WTC11 (cell line): ENCODE measurements at regions not wholly inside any gene's neighbourhood (a gene's known extent, or its start where the extent isn't known, plus 50 kb on each side); places are given as distances from the start of the nearest gene placed in this dataset.

Experiments
- ATAC-seq: fragments of 200-7000 bp; cut with Tn5 transposase; 2 replicates; pipeline ENCODE4 v1.10.0; 2021; ENCODE audit warnings: mild to moderate bottlenecking, moderate library complexity
- CTCF ChIA-PET: fragments of 300-600 bp; sonication (Branson Sonifier 250); formaldehyde crosslinking; loops from one replicate; lab custom pipeline; 2021; ENCODE audit warnings: antibody characterized with exemption; lab: Charles Lee
- POLR2A ChIA-PET: fragments of 350-600 bp; sonication (Branson Sonifier 250); formaldehyde crosslinking; loops from one replicate; lab custom pipeline; 2021; ENCODE audit warnings: antibody characterized with exemption; lab: Charles Lee
- DNase-seq: peaks from one replicate; pipeline ENCODE4 v3.0.0; 2021; ENCODE audit warnings: low spot score
- H3K27ac Mint-ChIP-seq: 2 replicates; pipeline ENCODE4 v1.8.0; 2021; ENCODE audit warnings: mixed read lengths
- H3K27me3 Mint-ChIP-seq: 2 replicates; pipeline ENCODE4 v1.8.0; 2021; ENCODE audit warnings: low read depth, mild to moderate bottlenecking, moderate library complexity, mixed read lengths
- H3K36me3 Mint-ChIP-seq: 2 replicates; pipeline ENCODE4 v1.8.0; 2021; ENCODE audit warnings: mixed read lengths
- H3K4me1 Mint-ChIP-seq: 2 replicates; pipeline ENCODE4 v1.8.0; 2022; ENCODE audit warnings: mixed read lengths
- H3K4me3 Mint-ChIP-seq: 2 replicates; pipeline ENCODE4 v1.8.0; 2021; ENCODE audit warnings: mild to moderate bottlenecking, moderate library complexity, mixed read lengths
- H3K9me3 Mint-ChIP-seq: 2 replicates; pipeline ENCODE4 v1.8.0; 2021; ENCODE audit warnings: mixed read lengths
- CREB1 ChIP-seq: sonication (generic); formaldehyde crosslinking; IDR thresholded peaks from 2 replicates; pipeline ENCODE4 v1.8.0; 2023; ENCODE audit warnings: mild to moderate bottlenecking, missing genetic modification reagents
- GABPB1 ChIP-seq: sonication (generic); formaldehyde crosslinking; IDR thresholded peaks from 2 replicates; pipeline ENCODE4 v1.8.1; 2023; ENCODE audit warnings: mild to moderate bottlenecking, missing genetic modification reagents
- JUN ChIP-seq: sonication (generic); formaldehyde crosslinking; IDR thresholded peaks from 2 replicates; pipeline ENCODE4 v1.8.0; 2023; ENCODE audit warnings: mild to moderate bottlenecking, missing genetic modification reagents
- NR3C1 ChIP-seq: sonication (generic); formaldehyde crosslinking; conservative IDR thresholded peaks from 2 replicates; pipeline ENCODE4 v1.8.1; 2023; ENCODE audit warnings: low read depth, mild to moderate bottlenecking, missing genetic modification reagents
- RELA ChIP-seq: sonication (generic); formaldehyde crosslinking; IDR thresholded peaks from 2 replicates; pipeline ENCODE4 v1.8.1; 2022; ENCODE audit warnings: missing genetic modification reagents, mild to moderate bottlenecking, borderline replicate concordance
- ZNF219 ChIP-seq: sonication (generic); formaldehyde crosslinking; IDR thresholded peaks from 2 replicates; pipeline ENCODE4 v1.8.0; 2023; ENCODE audit warnings: missing genetic modification reagents, mild to moderate bottlenecking, borderline replicate concordance
- ZNF232 ChIP-seq: sonication (generic); formaldehyde crosslinking; IDR thresholded peaks from 2 replicates; pipeline ENCODE4 v1.8.0; 2022; ENCODE audit warnings: mild to moderate bottlenecking, missing genetic modification reagents
- ZNF423 ChIP-seq: fragments of 250-450 bp; sonication (Bioruptor Pico); IDR thresholded peaks from 2 replicates; pipeline ENCODE4 v2.1.2; 2022; ENCODE audit warnings: mild to moderate bottlenecking, moderate library complexity
- TF ChIP-seq, protein P1 (sequence below): sonication (generic); formaldehyde crosslinking; IDR thresholded peaks from 2 replicates; pipeline ENCODE4 v1.8.0; 2022; ENCODE audit warnings: mild to moderate bottlenecking, missing genetic modification reagents
- TF ChIP-seq, protein P2 (sequence below): sonication (generic); formaldehyde crosslinking; IDR thresholded peaks from 2 replicates; pipeline ENCODE4 v1.8.1; 2022; ENCODE audit warnings: low read depth, missing genetic modification reagents, borderline replicate concordance
- TF ChIP-seq, protein P3 (sequence below): sonication (generic); formaldehyde crosslinking; IDR thresholded peaks from 2 replicates; pipeline ENCODE4 v1.8.1; 2022; ENCODE audit warnings: missing genetic modification reagents, borderline replicate concordance
- TF ChIP-seq, protein P4 (sequence below): sonication (generic); formaldehyde crosslinking; conservative IDR thresholded peaks from 2 replicates; pipeline ENCODE4 v1.8.1; 2023; ENCODE audit warnings: mild to moderate bottlenecking, low read depth, missing genetic modification reagents, moderate library complexity
- TF ChIP-seq, protein P5 (sequence below): sonication (generic); formaldehyde crosslinking; IDR thresholded peaks from 2 replicates; pipeline ENCODE4 v1.8.1; 2023; ENCODE audit warnings: mild to moderate bottlenecking, missing genetic modification reagents
- TF ChIP-seq, protein P6 (sequence below): sonication (generic); formaldehyde crosslinking; IDR thresholded peaks from 2 replicates; pipeline ENCODE4 v1.8.1; 2022; ENCODE audit warnings: mild to moderate bottlenecking, missing genetic modification reagents, moderate library complexity, borderline replicate concordance
- TF ChIP-seq, protein P7 (sequence below): sonication (generic); formaldehyde crosslinking; IDR thresholded peaks from 2 replicates; pipeline ENCODE4 v1.8.0; 2023; ENCODE audit warnings: missing genetic modification reagents

DNA sequence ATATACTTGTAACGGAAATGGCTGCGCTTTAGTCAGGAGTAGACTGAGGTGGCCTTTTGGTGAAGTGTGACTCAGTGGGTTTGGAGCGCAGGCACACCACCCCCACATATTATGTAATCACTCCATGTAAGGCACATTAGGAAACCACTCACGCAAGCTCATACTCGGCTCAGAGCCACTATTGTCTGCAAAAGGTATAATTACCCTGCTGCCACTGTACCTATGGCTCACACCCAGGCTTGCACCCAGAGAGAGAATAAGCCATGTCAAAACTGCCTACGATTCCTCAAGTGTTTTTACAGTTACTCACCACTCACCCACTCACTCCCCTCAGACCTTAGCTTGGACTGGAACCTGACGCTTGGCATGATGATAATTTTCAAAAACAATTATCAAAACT, 611.9 kb upstream of the CCDC54 start:
- POLR2A ChIA-PET, result no interaction called here
- H3K27me3 Mint-ChIP-seq, result no peaks in the 10 kb centered on the region; the same call in 1 of the 2 replicates
- H3K36me3 Mint-ChIP-seq, result peaks cover 12% of the 10 kb centered on the region
- no peak for TF ChIP-seq JUN (CRISPR knock-in tag)
- TF ChIP-seq, protein P1, sequence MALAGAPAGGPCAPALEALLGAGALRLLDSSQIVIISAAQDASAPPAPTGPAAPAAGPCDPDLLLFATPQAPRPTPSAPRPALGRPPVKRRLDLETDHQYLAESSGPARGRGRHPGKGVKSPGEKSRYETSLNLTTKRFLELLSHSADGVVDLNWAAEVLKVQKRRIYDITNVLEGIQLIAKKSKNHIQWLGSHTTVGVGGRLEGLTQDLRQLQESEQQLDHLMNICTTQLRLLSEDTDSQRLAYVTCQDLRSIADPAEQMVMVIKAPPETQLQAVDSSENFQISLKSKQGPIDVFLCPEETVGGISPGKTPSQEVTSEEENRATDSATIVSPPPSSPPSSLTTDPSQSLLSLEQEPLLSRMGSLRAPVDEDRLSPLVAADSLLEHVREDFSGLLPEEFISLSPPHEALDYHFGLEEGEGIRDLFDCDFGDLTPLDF (CRISPR knock-in tag), result no peak
- TF ChIP-seq NR3C1 (CRISPR knock-in tag), result no peak
- TF ChIP-seq, protein P2, sequence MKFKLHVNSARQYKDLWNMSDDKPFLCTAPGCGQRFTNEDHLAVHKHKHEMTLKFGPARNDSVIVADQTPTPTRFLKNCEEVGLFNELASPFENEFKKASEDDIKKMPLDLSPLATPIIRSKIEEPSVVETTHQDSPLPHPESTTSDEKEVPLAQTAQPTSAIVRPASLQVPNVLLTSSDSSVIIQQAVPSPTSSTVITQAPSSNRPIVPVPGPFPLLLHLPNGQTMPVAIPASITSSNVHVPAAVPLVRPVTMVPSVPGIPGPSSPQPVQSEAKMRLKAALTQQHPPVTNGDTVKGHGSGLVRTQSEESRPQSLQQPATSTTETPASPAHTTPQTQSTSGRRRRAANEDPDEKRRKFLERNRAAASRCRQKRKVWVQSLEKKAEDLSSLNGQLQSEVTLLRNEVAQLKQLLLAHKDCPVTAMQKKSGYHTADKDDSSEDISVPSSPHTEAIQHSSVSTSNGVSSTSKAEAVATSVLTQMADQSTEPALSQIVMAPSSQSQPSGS, result no peak
- TF ChIP-seq ZNF219 (CRISPR knock-in tag), result no peak
- no peak for TF ChIP-seq RELA (CRISPR knock-in tag)
- no peak for TF ChIP-seq ZNF232 (CRISPR knock-in tag)
- TF ChIP-seq, protein P3, sequence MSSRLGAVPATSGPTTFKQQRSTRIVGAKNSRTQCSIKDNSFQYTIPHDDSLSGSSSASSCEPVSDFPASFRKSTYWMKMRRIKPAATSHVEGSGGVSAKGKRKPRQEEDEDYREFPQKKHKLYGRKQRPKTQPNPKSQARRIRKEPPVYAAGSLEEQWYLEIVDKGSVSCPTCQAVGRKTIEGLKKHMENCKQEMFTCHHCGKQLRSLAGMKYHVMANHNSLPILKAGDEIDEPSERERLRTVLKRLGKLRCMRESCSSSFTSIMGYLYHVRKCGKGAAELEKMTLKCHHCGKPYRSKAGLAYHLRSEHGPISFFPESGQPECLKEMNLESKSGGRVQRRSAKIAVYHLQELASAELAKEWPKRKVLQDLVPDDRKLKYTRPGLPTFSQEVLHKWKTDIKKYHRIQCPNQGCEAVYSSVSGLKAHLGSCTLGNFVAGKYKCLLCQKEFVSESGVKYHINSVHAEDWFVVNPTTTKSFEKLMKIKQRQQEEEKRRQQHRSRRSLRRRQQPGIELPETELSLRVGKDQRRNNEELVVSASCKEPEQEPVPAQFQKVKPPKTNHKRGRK (CRISPR knock-in tag), result no peak
- TF ChIP-seq, protein P4, sequence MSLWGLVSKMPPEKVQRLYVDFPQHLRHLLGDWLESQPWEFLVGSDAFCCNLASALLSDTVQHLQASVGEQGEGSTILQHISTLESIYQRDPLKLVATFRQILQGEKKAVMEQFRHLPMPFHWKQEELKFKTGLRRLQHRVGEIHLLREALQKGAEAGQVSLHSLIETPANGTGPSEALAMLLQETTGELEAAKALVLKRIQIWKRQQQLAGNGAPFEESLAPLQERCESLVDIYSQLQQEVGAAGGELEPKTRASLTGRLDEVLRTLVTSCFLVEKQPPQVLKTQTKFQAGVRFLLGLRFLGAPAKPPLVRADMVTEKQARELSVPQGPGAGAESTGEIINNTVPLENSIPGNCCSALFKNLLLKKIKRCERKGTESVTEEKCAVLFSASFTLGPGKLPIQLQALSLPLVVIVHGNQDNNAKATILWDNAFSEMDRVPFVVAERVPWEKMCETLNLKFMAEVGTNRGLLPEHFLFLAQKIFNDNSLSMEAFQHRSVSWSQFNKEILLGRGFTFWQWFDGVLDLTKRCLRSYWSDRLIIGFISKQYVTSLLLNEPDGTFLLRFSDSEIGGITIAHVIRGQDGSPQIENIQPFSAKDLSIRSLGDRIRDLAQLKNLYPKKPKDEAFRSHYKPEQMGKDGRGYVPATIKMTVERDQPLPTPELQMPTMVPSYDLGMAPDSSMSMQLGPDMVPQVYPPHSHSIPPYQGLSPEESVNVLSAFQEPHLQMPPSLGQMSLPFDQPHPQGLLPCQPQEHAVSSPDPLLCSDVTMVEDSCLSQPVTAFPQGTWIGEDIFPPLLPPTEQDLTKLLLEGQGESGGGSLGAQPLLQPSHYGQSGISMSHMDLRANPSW (CRISPR knock-in tag), result no peak
- no peak for TF ChIP-seq GABPB1 (CRISPR knock-in tag)
- TF ChIP-seq, protein P5, sequence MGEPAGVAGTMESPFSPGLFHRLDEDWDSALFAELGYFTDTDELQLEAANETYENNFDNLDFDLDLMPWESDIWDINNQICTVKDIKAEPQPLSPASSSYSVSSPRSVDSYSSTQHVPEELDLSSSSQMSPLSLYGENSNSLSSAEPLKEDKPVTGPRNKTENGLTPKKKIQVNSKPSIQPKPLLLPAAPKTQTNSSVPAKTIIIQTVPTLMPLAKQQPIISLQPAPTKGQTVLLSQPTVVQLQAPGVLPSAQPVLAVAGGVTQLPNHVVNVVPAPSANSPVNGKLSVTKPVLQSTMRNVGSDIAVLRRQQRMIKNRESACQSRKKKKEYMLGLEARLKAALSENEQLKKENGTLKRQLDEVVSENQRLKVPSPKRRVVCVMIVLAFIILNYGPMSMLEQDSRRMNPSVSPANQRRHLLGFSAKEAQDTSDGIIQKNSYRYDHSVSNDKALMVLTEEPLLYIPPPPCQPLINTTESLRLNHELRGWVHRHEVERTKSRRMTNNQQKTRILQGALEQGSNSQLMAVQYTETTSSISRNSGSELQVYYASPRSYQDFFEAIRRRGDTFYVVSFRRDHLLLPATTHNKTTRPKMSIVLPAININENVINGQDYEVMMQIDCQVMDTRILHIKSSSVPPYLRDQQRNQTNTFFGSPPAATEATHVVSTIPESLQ (CRISPR knock-in tag), result no peak
- no peak for TF ChIP-seq ZNF423 (CRISPR knock-in tag)
- TF ChIP-seq, protein P6, sequence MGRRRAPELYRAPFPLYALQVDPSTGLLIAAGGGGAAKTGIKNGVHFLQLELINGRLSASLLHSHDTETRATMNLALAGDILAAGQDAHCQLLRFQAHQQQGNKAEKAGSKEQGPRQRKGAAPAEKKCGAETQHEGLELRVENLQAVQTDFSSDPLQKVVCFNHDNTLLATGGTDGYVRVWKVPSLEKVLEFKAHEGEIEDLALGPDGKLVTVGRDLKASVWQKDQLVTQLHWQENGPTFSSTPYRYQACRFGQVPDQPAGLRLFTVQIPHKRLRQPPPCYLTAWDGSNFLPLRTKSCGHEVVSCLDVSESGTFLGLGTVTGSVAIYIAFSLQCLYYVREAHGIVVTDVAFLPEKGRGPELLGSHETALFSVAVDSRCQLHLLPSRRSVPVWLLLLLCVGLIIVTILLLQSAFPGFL (CRISPR knock-in tag), result no peak
- TF ChIP-seq CREB1 (CRISPR knock-in tag), result no peak
- TF ChIP-seq, protein P7, sequence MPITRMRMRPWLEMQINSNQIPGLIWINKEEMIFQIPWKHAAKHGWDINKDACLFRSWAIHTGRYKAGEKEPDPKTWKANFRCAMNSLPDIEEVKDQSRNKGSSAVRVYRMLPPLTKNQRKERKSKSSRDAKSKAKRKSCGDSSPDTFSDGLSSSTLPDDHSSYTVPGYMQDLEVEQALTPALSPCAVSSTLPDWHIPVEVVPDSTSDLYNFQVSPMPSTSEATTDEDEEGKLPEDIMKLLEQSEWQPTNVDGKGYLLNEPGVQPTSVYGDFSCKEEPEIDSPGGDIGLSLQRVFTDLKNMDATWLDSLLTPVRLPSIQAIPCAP (CRISPR knock-in tag), result no peak
- TF ChIP-seq, all 79 proteins: peak for 0
- no peak for DNase-seq
- H3K4me3 Mint-ChIP-seq, result no peak overlapping the region
- CTCF ChIA-PET, result no interaction called here
- no peak overlapping the region for H3K27ac Mint-ChIP-seq
- ATAC-seq, result no peak
- peaks cover 24% of the 10 kb centered on the region for H3K9me3 Mint-ChIP-seq
- 0 out of 2 replicates have a peak, but pooled peaks cover 3% of the 10 kb centered on the region for H3K4me1 Mint-ChIP-seq
